ENCODE measurements at regions not wholly inside any gene's neighbourhood (a gene's known extent, or its start where the extent isn't known, plus 50 kb on each side); places are given as distances from the start of the nearest gene placed in this dataset.

DNA sequence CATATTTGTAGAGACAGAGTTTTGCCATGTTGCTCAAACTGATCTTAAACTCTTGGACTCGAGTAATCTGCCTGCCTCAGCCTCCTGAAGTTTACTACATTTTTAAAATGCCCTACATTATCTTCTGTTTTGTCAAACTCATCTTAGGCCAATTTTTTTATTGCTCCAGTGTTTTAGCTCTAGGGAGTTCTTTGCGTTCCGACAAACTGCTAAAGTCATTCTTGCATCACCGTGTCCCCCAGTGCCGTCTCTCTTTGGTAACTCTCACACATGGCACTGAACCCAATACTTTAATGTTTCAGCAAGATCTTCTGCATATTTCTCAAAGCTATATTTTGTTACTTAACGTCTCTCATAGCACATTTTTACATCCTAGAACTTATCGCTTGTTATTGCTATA, 440.9 kb upstream of the NRXN1 start:
- no peaks in the 10 kb centered on the region for H3F3A ChIP-seq (ENCODE audit: insufficient read depth, low read depth)
- H3K9me3 ChIP-seq (ENCODE audit: insufficient read depth, low read depth) = no peaks in the 10 kb centered on the region
- no peak overlapping the region for H2AFZ ChIP-seq
- ChIA-PET POLR2A (ENCODE audit: unreplicated experiment) (no interaction called here), CTCF (no interaction called here)
- H3K27me3 ChIP-seq (ENCODE audit: insufficient read depth, low read depth) = no peaks in the 10 kb centered on the region
- no peak overlapping the region for H3K4me3 ChIP-seq
- no peaks in the 10 kb centered on the region for H3K9me2 ChIP-seq (ENCODE audit: insufficient read depth)
- H3K27ac ChIP-seq = no peak overlapping the region
- no peaks in the 10 kb centered on the region for H3K79me2 ChIP-seq (ENCODE audit: low read depth)
- intact Hi-C loops (cut with micrococcal nuclease; ENCODE audit: unreplicated experiment) = no loop called here
- H3K36me3 ChIP-seq (ENCODE audit: low read depth) = no peaks in the 10 kb centered on the region
- no peaks in the 10 kb centered on the region for H3K4me1 ChIP-seq (replicated peaks; ENCODE audit: insufficient read depth)
- H4K20me1 ChIP-seq (ENCODE audit: insufficient read depth) = 0 out of 2 replicates have a peak, but pooled peaks cover 4% of the 10 kb centered on the region
- H3K4me2 ChIP-seq = no peak overlapping the region
- TF ChIP-seq, protein P1, sequence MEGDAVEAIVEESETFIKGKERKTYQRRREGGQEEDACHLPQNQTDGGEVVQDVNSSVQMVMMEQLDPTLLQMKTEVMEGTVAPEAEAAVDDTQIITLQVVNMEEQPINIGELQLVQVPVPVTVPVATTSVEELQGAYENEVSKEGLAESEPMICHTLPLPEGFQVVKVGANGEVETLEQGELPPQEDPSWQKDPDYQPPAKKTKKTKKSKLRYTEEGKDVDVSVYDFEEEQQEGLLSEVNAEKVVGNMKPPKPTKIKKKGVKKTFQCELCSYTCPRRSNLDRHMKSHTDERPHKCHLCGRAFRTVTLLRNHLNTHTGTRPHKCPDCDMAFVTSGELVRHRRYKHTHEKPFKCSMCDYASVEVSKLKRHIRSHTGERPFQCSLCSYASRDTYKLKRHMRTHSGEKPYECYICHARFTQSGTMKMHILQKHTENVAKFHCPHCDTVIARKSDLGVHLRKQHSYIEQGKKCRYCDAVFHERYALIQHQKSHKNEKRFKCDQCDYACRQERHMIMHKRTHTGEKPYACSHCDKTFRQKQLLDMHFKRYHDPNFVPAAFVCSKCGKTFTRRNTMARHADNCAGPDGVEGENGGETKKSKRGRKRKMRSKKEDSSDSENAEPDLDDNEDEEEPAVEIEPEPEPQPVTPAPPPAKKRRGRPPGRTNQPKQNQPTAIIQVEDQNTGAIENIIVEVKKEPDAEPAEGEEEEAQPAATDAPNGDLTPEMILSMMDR (conservative IDR thresholded peaks at IDR 0.05) = no peak
- no peak for TF ChIP-seq EZH2 (IDR thresholded peaks at IDR 0.05; ENCODE audit: low read depth)
- BruUV-seq (replicated peaks) = no TSS peak
- no peak for DNase-seq

DNA sequence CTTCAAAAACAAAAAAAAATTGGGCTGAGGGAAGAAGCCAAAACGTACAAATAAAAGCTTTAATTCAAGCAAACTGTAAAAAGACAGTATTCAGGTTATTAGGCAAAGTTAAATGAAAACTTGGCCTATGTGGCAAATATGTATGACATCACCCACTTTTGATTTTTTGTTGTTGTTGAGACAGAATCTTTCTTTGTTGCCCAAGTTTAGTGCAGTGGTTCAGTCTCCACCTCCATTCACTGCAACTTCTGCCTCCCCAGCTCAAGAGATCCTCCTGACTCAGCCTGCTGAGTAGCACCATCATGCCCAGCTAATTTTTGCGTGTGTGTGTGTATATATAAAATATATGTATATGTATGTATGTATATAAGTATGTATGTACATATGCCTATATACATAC, 440.4 kb upstream of the NRXN1 start:
- no peaks in the 10 kb centered on the region for H3K9me2 ChIP-seq (ENCODE audit: insufficient read depth)
- H3K4me1 ChIP-seq (replicated peaks; ENCODE audit: insufficient read depth) = no peaks in the 10 kb centered on the region
- H2AFZ ChIP-seq = no peak overlapping the region
- H3K79me2 ChIP-seq (ENCODE audit: low read depth) = no peaks in the 10 kb centered on the region
- H3F3A ChIP-seq (ENCODE audit: insufficient read depth, low read depth) = no peaks in the 10 kb centered on the region
- H3K9me3 ChIP-seq (ENCODE audit: insufficient read depth, low read depth) = no peaks in the 10 kb centered on the region
- H3K4me3 ChIP-seq = no peak overlapping the region
- no peak for DNase-seq
- H3K4me2 ChIP-seq = no peak overlapping the region
- ChIA-PET POLR2A (ENCODE audit: unreplicated experiment) (no interaction called here), CTCF (no interaction called here)
- H4K20me1 ChIP-seq (ENCODE audit: insufficient read depth) = 0 out of 2 replicates have a peak, but pooled peaks cover 4% of the 10 kb centered on the region
- no peak overlapping the region for H3K27ac ChIP-seq
- BruUV-seq (replicated peaks) = no TSS peak
- intact Hi-C loops (cut with micrococcal nuclease; ENCODE audit: unreplicated experiment) = no loop called here
- TF ChIP-seq, protein P1 (conservative IDR thresholded peaks at IDR 0.05) = no peak
- no peak for TF ChIP-seq EZH2 (IDR thresholded peaks at IDR 0.05; ENCODE audit: low read depth)
- no peaks in the 10 kb centered on the region for H3K27me3 ChIP-seq (ENCODE audit: insufficient read depth, low read depth)
- H3K36me3 ChIP-seq (ENCODE audit: low read depth) = no peaks in the 10 kb centered on the region

DNA sequence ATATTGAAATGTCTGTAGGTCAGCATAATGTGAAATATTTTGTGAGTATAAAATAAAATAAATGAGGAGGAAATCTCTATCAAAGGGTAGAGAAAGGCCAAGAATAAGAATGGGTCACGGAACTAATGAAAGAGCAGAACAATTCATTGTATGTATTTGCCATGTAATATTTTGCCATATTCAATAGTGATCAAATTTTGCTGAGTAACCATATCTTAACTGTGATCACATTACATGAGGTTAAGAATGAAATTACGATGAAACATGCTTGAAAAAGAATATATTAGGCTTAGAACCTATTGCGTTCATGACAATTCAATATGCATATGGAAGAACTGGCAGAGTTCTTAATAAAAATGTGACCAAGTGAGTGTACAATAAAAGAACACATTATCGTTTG, 437.2 kb upstream of the NRXN1 start:
- Histone ChIP-seq H3F3A (ENCODE audit: insufficient read depth, low read depth) (no peaks in the 10 kb centered on the region), H3K79me2 (ENCODE audit: low read depth) (no peaks in the 10 kb centered on the region), H3K9me3 (ENCODE audit: insufficient read depth, low read depth) (no peaks in the 10 kb centered on the region), H2AFZ (no peak overlapping the region), H4K20me1 (ENCODE audit: insufficient read depth) (no peaks in the 10 kb centered on the region), H3K4me3 (no peak overlapping the region), H3K27ac (no peak overlapping the region), H3K4me1 (replicated peaks; ENCODE audit: insufficient read depth) (no peaks in the 10 kb centered on the region), H3K27me3 (ENCODE audit: insufficient read depth, low read depth) (no peaks in the 10 kb centered on the region), H3K36me3 (ENCODE audit: low read depth) (no peaks in the 10 kb centered on the region), H3K4me2 (no peak overlapping the region), H3K9me2 (ENCODE audit: insufficient read depth) (no peaks in the 10 kb centered on the region)
- POLR2A ChIA-PET (ENCODE audit: unreplicated experiment) = no interaction called here
- CTCF ChIA-PET = no interaction called here
- BruUV-seq (replicated peaks) = no TSS peak
- intact Hi-C loops (cut with micrococcal nuclease; ENCODE audit: unreplicated experiment) = no loop called here
- TF ChIP-seq EZH2 (IDR thresholded peaks at IDR 0.05; ENCODE audit: low read depth) = no peak
- TF ChIP-seq, protein P1 (conservative IDR thresholded peaks at IDR 0.05) = no peak
- no peak for DNase-seq

Data from PC-9 (cell line).